Neural cell (in vitro differentiated cells): ENCODE measurements at regions not wholly inside any gene's neighbourhood (a gene's known extent, or its start where the extent isn't known, plus 50 kb on each side); places are given as distances from the start of the nearest gene placed in this dataset.

Experiments used
- H2AFZ ChIP-seq: fragments of 200-600, 300-800 bp; sonication (generic), shearing (Covaris generic); 2 replicates; pipeline ENCODE4 v1.6.0; 2014; ENCODE audit warnings: low read depth, mild to moderate bottlenecking, antibody characterized with exemption, low read length, moderate library complexity
- H3F3A ChIP-seq: fragments of 200-600 bp; shearing (Covaris generic); 2 replicates; pipeline ENCODE4 v1.6.1; 2016; ENCODE audit warnings: mild to moderate bottlenecking, moderate library complexity, mixed read lengths, antibody characterized with exemption, low read length; ENCODE audit not compliant: insufficient read depth, poor library complexity, severe bottlenecking
- H3K27ac ChIP-seq: fragments of 200-600, 300-800 bp; sonication (generic), shearing (Covaris generic); 2 replicates; pipeline ENCODE4 v1.5.1; 2014; ENCODE audit warnings: mild to moderate bottlenecking, low read length, moderate library complexity
- H3K27me3 ChIP-seq: fragments of 300-800, 200-600 bp; sonication (generic), shearing (Covaris generic); 2 replicates; pipeline ENCODE4 v1.6.0; 2014; ENCODE audit warnings: mild to moderate bottlenecking, low read depth, low read length, moderate library complexity; ENCODE audit not compliant: insufficient read depth
- H3K36me3 ChIP-seq: fragments of 300-800, 200-600 bp; sonication (generic), shearing (Covaris generic); 2 replicates; pipeline ENCODE4 v1.5.1; 2014; ENCODE audit warnings: mild to moderate bottlenecking, antibody characterized with exemption, low read length, moderate library complexity; ENCODE audit not compliant: insufficient read depth
- H3K4me2 ChIP-seq: fragments of 300-800, 200-600 bp; sonication (generic), shearing (Covaris generic); 2 replicates; pipeline ENCODE4 v1.6.0; 2014; ENCODE audit warnings: mild to moderate bottlenecking, low read length
- H3K4me3 ChIP-seq: fragments of 300-800, 200-600 bp; sonication (generic), shearing (Covaris generic); 2 replicates; pipeline ENCODE4 v1.5.1; 2014; ENCODE audit warnings: mild to moderate bottlenecking, low read length, moderate library complexity
- H3K79me2 ChIP-seq: fragments of 200-600 bp; shearing (Covaris generic); replicated peaks from 2 replicates; pipeline ENCODE4 v1.6.0; 2014; ENCODE audit warnings: mild to moderate bottlenecking, low read length, moderate library complexity; ENCODE audit not compliant: insufficient read depth
- H3K9ac ChIP-seq: fragments of 300-800, 200-600 bp; sonication (generic), shearing (Covaris generic); 2 replicates; pipeline ENCODE4 v1.6.1; 2016; ENCODE audit warnings: mild to moderate bottlenecking, low read length, mixed read lengths
- H3K9me2 ChIP-seq: fragments of 200-600 bp; shearing (Covaris generic); 2 replicates; pipeline ENCODE4 v1.6.1; 2016; ENCODE audit warnings: mild to moderate bottlenecking, low read length, mixed read lengths; ENCODE audit not compliant: insufficient read depth
- H3K9me3 ChIP-seq: fragments of 200-600, 300-800 bp; sonication (generic), shearing (Covaris generic); 2 replicates; pipeline ENCODE4 v1.6.1; 2016; ENCODE audit warnings: mild to moderate bottlenecking, mixed run types, low read length, moderate library complexity, mixed read lengths
- H4K20me1 ChIP-seq: fragments of 200-600 bp; shearing (Covaris generic); 2 replicates; pipeline ENCODE4 v1.6.1; 2016; ENCODE audit warnings: mild to moderate bottlenecking, mixed run types; ENCODE audit not compliant: insufficient read depth
- CTCF ChIP-seq: fragments of 450-650 bp; IDR thresholded peaks from 2 replicates; pipeline ENCODE4 v1.5.1; 2014; ENCODE audit warnings: antibody characterized with exemption, mild to moderate bottlenecking, moderate library complexity; ENCODE audit not compliant: poor library complexity, severe bottlenecking
- EP300 ChIP-seq: fragments of 450-650 bp; conservative IDR thresholded peaks from 2 replicates; pipeline ENCODE4 v1.6.1; 2014; ENCODE audit warnings: antibody characterized with exemption, mild to moderate bottlenecking, moderate library complexity; ENCODE audit not compliant: poor library complexity, severe bottlenecking
- EZH2 ChIP-seq: fragments of 200-600, 300-800 bp; shearing (Covaris generic), sonication (generic); IDR thresholded peaks from 2 replicates; pipeline ENCODE4 v1.6.1; 2014; ENCODE audit warnings: antibody characterized with exemption, low read length, borderline replicate concordance, mild to moderate bottlenecking; ENCODE audit not compliant: insufficient read depth, poor library complexity, severe bottlenecking
- MXI1 ChIP-seq: fragments of 450-650 bp; conservative IDR thresholded peaks from 2 replicates; pipeline ENCODE4 v1.6.1; 2014; ENCODE audit warnings: antibody characterized with exemption, mild to moderate bottlenecking; ENCODE audit not compliant: poor library complexity, severe bottlenecking
- POLR2AphosphoS5 ChIP-seq: IDR thresholded peaks from 2 replicates; pipeline ENCODE4 v1.6.1; 2012
- RAD21 ChIP-seq: fragments of 450-650 bp; conservative IDR thresholded peaks from 2 replicates; pipeline ENCODE4 v1.6.1; 2014; ENCODE audit warnings: antibody characterized with exemption, mild to moderate bottlenecking, moderate library complexity
- REST ChIP-seq: IDR thresholded peaks from 2 replicates; pipeline ENCODE4 v1.6.1; 2012; ENCODE audit warnings: borderline replicate concordance
- SMC3 ChIP-seq: fragments of 450-650 bp; conservative IDR thresholded peaks from 2 replicates; pipeline ENCODE4 v1.6.1; 2014; ENCODE audit warnings: antibody characterized with exemption, mild to moderate bottlenecking, moderate library complexity; ENCODE audit not compliant: poor library complexity
- TAF1 ChIP-seq: IDR thresholded peaks from 2 replicates; pipeline ENCODE4 v1.6.1; 2012; ENCODE audit warnings: low read depth

- no peak overlapping the region for H3K4me2 ChIP-seq
- no peaks in the 10 kb centered on the region for H3F3A ChIP-seq
- no peak overlapping the region for H2AFZ ChIP-seq
- no peaks in the 10 kb centered on the region for H3K27me3 ChIP-seq
- no peaks in the 10 kb centered on the region for H3K79me2 ChIP-seq
- H4K20me1 ChIP-seq: no peaks in the 10 kb centered on the region
- no peaks in the 10 kb centered on the region for H3K9me2 ChIP-seq
- peak; percentile 40 for TF ChIP-seq POLR2AphosphoS5
- TF ChIP-seq MXI1: no peak
- peak; percentile 18 for TF ChIP-seq EP300
- TF ChIP-seq RAD21: no peak
- TF ChIP-seq EZH2: no peak
- no peak for TF ChIP-seq SMC3
- TF ChIP-seq REST: peak; percentile 35
- no peak for TF ChIP-seq TAF1
- TF ChIP-seq CTCF: no peak
- peak overlapping the region; percentile 31 for H3K27ac ChIP-seq
- H3K9ac ChIP-seq: no peak overlapping the region
- H3K9me3 ChIP-seq: no peaks in the 10 kb centered on the region
- H3K36me3 ChIP-seq: no peaks in the 10 kb centered on the region
- no peak overlapping the region for H3K4me3 ChIP-seq
Observed at GRCh38 chr19:31629579-31630363, 280.5 kb upstream of the TSHZ3 start.

- H3K9me2 ChIP-seq: no peaks in the 10 kb centered on the region
- no peak overlapping the region for H3K4me2 ChIP-seq
- H3F3A ChIP-seq: no peaks in the 10 kb centered on the region
- H3K36me3 ChIP-seq: no peaks in the 10 kb centered on the region
- no peaks in the 10 kb centered on the region for H3K9me3 ChIP-seq
- no peak for TF ChIP-seq RAD21
- no peak for TF ChIP-seq POLR2AphosphoS5
- TF ChIP-seq MXI1: no peak
- no peak for TF ChIP-seq EP300
- no peak for TF ChIP-seq EZH2
- no peak for TF ChIP-seq CTCF
- no peaks in the 10 kb centered on the region for H3K79me2 ChIP-seq
- no peak overlapping the region for H3K9ac ChIP-seq
- H3K27me3 ChIP-seq: no peaks in the 10 kb centered on the region
- no peak overlapping the region for H2AFZ ChIP-seq
- no peak overlapping the region for H3K27ac ChIP-seq
- no peaks in the 10 kb centered on the region for H4K20me1 ChIP-seq
- H3K4me3 ChIP-seq: no peak overlapping the region
Observed at GRCh38 chr19:31633014-31633413, 283.8 kb upstream of the TSHZ3 start.
